ENCODE measurements at regions not wholly inside any gene's neighbourhood (a gene's known extent, or its start where the extent isn't known, plus 50 kb on each side); places are given as distances from the start of the nearest gene placed in this dataset.
"Not testable (repeated sequence)": the region's sequence is repeated elsewhere in the genome, so short reads cannot be mapped to it uniquely, and the experiment has no call there.

- peak; percentile 94 for DNase-seq
Measured at GRCh38 chr7:149714081-149714909, 59.1 kb downstream of the ZNF467 start.

- no peak for DNase-seq
Measured at GRCh38 chr7:149713731-149714068, 59.7 kb downstream of the ZNF467 start.

- DNase-seq: no peak
Measured at GRCh38 chr7:149713061-149713730, 60.2 kb downstream of the ZNF467 start.

- no peak for DNase-seq
Measured at GRCh38 chr7:149708026-149708425, 65.4 kb downstream of the ZNF467 start.

GRCh38 chr7:149707448-149707886 is 65.9 kb downstream of the ZNF467 start:
- DNase-seq: no peak

GRCh38 chr7:149706398-149706797 is 67.0 kb downstream of the ZNF467 start:
- DNase-seq: no peak

- DNase-seq: no peak
Measured at GRCh38 chr7:149704507-149704906, 68.9 kb downstream of the ZNF467 start.

GRCh38 chr7:149703044-149703650 is 70.2 kb downstream of the ZNF467 start:
- no peak for DNase-seq

- no peak for DNase-seq
Measured at GRCh38 chr7:149701495-149702240, 71.7 kb downstream of the ZNF467 start.

GRCh38 chr7:149697767-149698166 is 75.6 kb downstream of the ZNF467 start:
- not testable (repeated sequence) for DNase-seq

GRCh38 chr7:149696280-149696679 is 77.1 kb downstream of the ZNF467 start:
- DNase-seq: no peak

- no peak for DNase-seq
Measured at GRCh38 chr7:149692557-149692982, 80.8 kb downstream of the ZNF467 start.

- no peak for DNase-seq
Measured at GRCh38 chr7:149692056-149692455, 81.3 kb downstream of the ZNF467 start.

- no peak for DNase-seq
Measured at GRCh38 chr7:149690688-149691446, 82.5 kb downstream of the ZNF467 start.

- DNase-seq: no peak
Measured at GRCh38 chr7:149689291-149689721, 84.1 kb downstream of the ZNF467 start.

GRCh38 chr7:149688836-149689235 is 84.6 kb downstream of the ZNF467 start:
- DNase-seq: no peak

- not testable (repeated sequence) for DNase-seq
Measured at GRCh38 chr7:149687820-149688219, 85.6 kb downstream of the ZNF467 start.

- DNase-seq: no peak
Measured at GRCh38 chr7:149686449-149686848, 86.9 kb downstream of the ZNF467 start.

GRCh38 chr7:149686011-149686410 is 87.4 kb downstream of the ZNF467 start:
- no peak for DNase-seq

- no peak for DNase-seq
Measured at GRCh38 chr7:149685455-149685854, 87.9 kb downstream of the ZNF467 start.

- no peak for DNase-seq
Measured at GRCh38 chr7:149683898-149684297, 89.5 kb downstream of the ZNF467 start.

GRCh38 chr7:149683181-149683580 is 90.2 kb downstream of the ZNF467 start:
- no peak for DNase-seq

All from CD4-positive, alpha-beta T cell treated with Interleukin-17A for 1 hour (primary cell).